ENCODE measurements at regions not wholly inside any gene's neighbourhood (a gene's known extent, or its start where the extent isn't known, plus 50 kb on each side); places are given as distances from the start of the nearest gene placed in this dataset.

- TF ChIP-seq CTCF (IDR thresholded peaks at IDR 0.05; ENCODE audit: insufficient read depth, low read depth, low read length), result no peak
- no peak for TF ChIP-seq EZH2 (IDR thresholded peaks at IDR 0.05; ENCODE audit: insufficient read depth, low read length)
Measured at GRCh38 chr1:238811211-238811879, 575.0 kb upstream of the CHRM3 start.

Measured in astrocyte (in vitro differentiated cells and primary cell).